Loucy (cell line): ENCODE measurements at regions not wholly inside any gene's neighbourhood (a gene's known extent, or its start where the extent isn't known, plus 50 kb on each side); places are given as distances from the start of the nearest gene placed in this dataset.

Source experiments
- H2AFZ ChIP-seq: fragments of 200-600 bp; sonication (generic); 2 replicates; pipeline ENCODE4 v1.6.0; 2016; ENCODE audit warnings: antibody characterized with exemption, mild to moderate bottlenecking, low read length, moderate library complexity
- H3F3A ChIP-seq: fragments of 200-600 bp; 2 replicates; pipeline ENCODE4 v1.6.0; 2016; ENCODE audit warnings: antibody characterized with exemption, low read depth, mild to moderate bottlenecking
- H3K27me3 ChIP-seq: fragments of 200-600 bp; sonication (generic); 2 replicates; pipeline ENCODE4 v1.6.1; 2014; ENCODE audit warnings: low read length, mild to moderate bottlenecking; ENCODE audit not compliant: insufficient read depth, poor library complexity, severe bottlenecking
- H3K36me3 ChIP-seq: fragments of 200-600 bp; sonication (generic); 2 replicates; pipeline ENCODE4 v1.6.1; 2016; ENCODE audit warnings: low read length; ENCODE audit not compliant: insufficient read depth
- H3K4me1 ChIP-seq: fragments of 200-600 bp; sonication (generic); 2 replicates; pipeline ENCODE4 v1.5.1; 2014; ENCODE audit warnings: low read length, mild to moderate bottlenecking; ENCODE audit not compliant: insufficient read depth, poor library complexity, severe bottlenecking
- H3K4me2 ChIP-seq: fragments of 200-600 bp; sonication (generic); 2 replicates; pipeline ENCODE4 v1.6.0; 2014; ENCODE audit warnings: antibody characterized with exemption, low read length, low read depth, mild to moderate bottlenecking; ENCODE audit not compliant: poor library complexity, severe bottlenecking
- H3K4me3 ChIP-seq: fragments of 200-600 bp; sonication (generic); 2 replicates; pipeline ENCODE4 v1.5.1; 2014; ENCODE audit warnings: low read length, mild to moderate bottlenecking, mixed read lengths; ENCODE audit not compliant: poor library complexity, severe bottlenecking
- H3K79me2 ChIP-seq: fragments of 200-600 bp; sonication (generic); 2 replicates; pipeline ENCODE4 v1.6.1; 2014; ENCODE audit warnings: low read length; ENCODE audit not compliant: insufficient read depth
- H3K9ac ChIP-seq: fragments of 200-600 bp; sonication (generic); 2 replicates; pipeline ENCODE4 v1.6.0; 2014; ENCODE audit warnings: mild to moderate bottlenecking, low read depth, low read length, moderate library complexity; ENCODE audit not compliant: poor library complexity, severe bottlenecking
- H3K9me2 ChIP-seq: fragments of 200-600 bp; sonication (generic); replicated peaks from 2 replicates; pipeline ENCODE4 v1.6.1; 2016; ENCODE audit warnings: low read depth, low read length, mixed read lengths
- H3K9me3 ChIP-seq: fragments of 200-600 bp; sonication (generic); 2 replicates; pipeline ENCODE4 v1.6.1; 2014; ENCODE audit warnings: mild to moderate bottlenecking, antibody characterized with exemption, low read length, low read depth; ENCODE audit not compliant: insufficient read depth
- H4K20me1 ChIP-seq: fragments of 200-600 bp; sonication (generic); 2 replicates; pipeline ENCODE4 v1.6.0; 2014; ENCODE audit warnings: antibody characterized with exemption, low read length, mild to moderate bottlenecking; ENCODE audit not compliant: insufficient read depth, poor library complexity, severe bottlenecking
- EZH2phosphoT487 ChIP-seq: fragments of 200-600 bp; IDR thresholded peaks from 2 replicates; pipeline ENCODE4 v1.6.1; 2018; ENCODE audit warnings: antibody characterized with exemption, mild to moderate bottlenecking, moderate library complexity, borderline replicate concordance
- TF ChIP-seq, protein P1 (sequence below): fragments of 200-600 bp; sonication (generic); conservative IDR thresholded peaks from 2 replicates; pipeline ENCODE4 v1.5.1; 2014; ENCODE audit warnings: mild to moderate bottlenecking, antibody characterized with exemption, low read length

DNA sequence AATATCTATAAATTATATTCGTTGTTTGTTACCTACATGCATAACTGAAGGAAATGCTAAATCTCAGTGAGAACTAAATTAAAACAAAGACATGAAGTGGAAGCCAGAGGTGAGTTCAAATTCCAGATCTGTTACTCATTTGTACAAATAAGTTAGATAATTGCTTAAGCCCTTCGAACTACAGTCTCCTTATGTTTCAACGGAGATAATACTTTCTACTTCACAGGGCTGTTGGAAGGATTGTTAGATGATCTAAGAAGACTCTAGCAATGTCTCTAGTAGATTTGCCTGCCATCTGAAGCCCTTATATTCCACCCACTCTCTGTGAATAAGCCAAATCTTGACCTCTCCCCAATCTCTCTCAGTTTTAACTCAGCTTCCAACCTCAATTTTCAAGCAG is 125.8 kb downstream of the P2RY1 start:
- Histone ChIP-seq H3K9me3 (no peaks in the 10 kb centered on the region), H3F3A (no peaks in the 10 kb centered on the region), H3K4me3 (no peak overlapping the region), H3K4me2 (no peak overlapping the region), H3K79me2 (no peaks in the 10 kb centered on the region), H3K9ac (no peak overlapping the region), H2AFZ (no peak overlapping the region), H3K27me3 (no peaks in the 10 kb centered on the region), H3K9me2 (no peaks in the 10 kb centered on the region), H3K36me3 (no peaks in the 10 kb centered on the region), H3K4me1 (no peaks in the 10 kb centered on the region), H4K20me1 (no peaks in the 10 kb centered on the region)
- TF ChIP-seq EZH2phosphoT487: no peak
- TF ChIP-seq, protein P1, sequence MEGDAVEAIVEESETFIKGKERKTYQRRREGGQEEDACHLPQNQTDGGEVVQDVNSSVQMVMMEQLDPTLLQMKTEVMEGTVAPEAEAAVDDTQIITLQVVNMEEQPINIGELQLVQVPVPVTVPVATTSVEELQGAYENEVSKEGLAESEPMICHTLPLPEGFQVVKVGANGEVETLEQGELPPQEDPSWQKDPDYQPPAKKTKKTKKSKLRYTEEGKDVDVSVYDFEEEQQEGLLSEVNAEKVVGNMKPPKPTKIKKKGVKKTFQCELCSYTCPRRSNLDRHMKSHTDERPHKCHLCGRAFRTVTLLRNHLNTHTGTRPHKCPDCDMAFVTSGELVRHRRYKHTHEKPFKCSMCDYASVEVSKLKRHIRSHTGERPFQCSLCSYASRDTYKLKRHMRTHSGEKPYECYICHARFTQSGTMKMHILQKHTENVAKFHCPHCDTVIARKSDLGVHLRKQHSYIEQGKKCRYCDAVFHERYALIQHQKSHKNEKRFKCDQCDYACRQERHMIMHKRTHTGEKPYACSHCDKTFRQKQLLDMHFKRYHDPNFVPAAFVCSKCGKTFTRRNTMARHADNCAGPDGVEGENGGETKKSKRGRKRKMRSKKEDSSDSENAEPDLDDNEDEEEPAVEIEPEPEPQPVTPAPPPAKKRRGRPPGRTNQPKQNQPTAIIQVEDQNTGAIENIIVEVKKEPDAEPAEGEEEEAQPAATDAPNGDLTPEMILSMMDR: no peak

GRCh38 chr3:152961323-152961722 is 126.4 kb downstream of the P2RY1 start:
- Histone ChIP-seq H3K9me2 (no peaks in the 10 kb centered on the region), H3K9ac (no peak overlapping the region), H3K9me3 (0 out of 2 replicates have a peak, but pooled peaks cover under 1% of the 10 kb centered on the region), H3K4me3 (no peak overlapping the region), H3K4me2 (no peak overlapping the region), H3K4me1 (no peaks in the 10 kb centered on the region), H3F3A (no peaks in the 10 kb centered on the region), H4K20me1 (no peaks in the 10 kb centered on the region), H3K36me3 (no peaks in the 10 kb centered on the region), H3K79me2 (no peaks in the 10 kb centered on the region), H3K27me3 (no peaks in the 10 kb centered on the region), H2AFZ (no peak overlapping the region)
- TF ChIP-seq, protein P1: peak; percentile 70
- TF ChIP-seq EZH2phosphoT487: no peak

DNA sequence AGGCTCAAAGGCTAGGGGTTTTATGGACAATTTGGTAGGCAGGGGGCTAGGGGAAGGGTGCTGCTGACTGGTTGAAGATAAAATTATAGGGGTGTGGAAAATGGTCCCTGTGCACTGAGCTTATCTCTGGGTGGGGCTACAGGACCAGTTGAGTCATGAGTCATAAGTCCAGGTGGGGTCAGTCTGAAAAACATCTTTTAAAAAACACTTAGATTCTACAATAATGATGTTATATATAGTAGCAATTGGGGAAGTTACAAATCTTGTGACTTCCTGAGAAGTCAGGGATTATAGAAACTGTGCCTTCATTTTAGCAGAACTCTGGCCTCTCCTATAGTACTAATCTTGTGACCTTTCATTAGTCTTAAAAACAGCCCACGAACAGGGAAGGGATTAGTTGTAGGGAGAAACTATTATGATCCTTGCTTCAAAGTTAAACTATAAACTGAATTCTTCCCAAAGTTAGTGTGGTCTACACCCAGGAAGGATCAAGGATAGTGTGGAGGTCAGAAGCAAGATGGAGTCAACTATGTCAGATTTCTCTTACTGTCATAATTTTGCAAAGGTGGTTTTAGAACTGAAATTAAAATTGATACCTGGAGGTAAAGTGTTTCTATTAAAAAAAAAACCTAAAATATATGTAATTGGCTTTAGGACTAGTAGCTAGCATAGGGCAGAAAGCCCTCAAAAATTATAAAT is 130.1 kb downstream of the P2RY1 start:
- Histone ChIP-seq H3K4me3 (no peak overlapping the region), H3K36me3 (no peaks in the 10 kb centered on the region), H2AFZ (no peak overlapping the region), H4K20me1 (no peaks in the 10 kb centered on the region), H3K4me2 (no peak overlapping the region), H3K9me3 (peaks cover 9% of the 10 kb centered on the region), H3K27me3 (no peaks in the 10 kb centered on the region), H3K9me2 (no peaks in the 10 kb centered on the region), H3K4me1 (no peaks in the 10 kb centered on the region), H3F3A (no peaks in the 10 kb centered on the region), H3K9ac (no peak overlapping the region), H3K79me2 (no peaks in the 10 kb centered on the region)
- no peak for TF ChIP-seq EZH2phosphoT487
- TF ChIP-seq, protein P1: no peak
